ENCODE measurements at regions not wholly inside any gene's neighbourhood (a gene's known extent, or its start where the extent isn't known, plus 50 kb on each side); places are given as distances from the start of the nearest gene placed in this dataset.

- no peak overlapping the region for H3K27ac Mint-ChIP-seq
- TF ChIP-seq CTCF (IDR thresholded peaks at IDR 0.05) = no peak
- no peaks in the 10 kb centered on the region for H3K4me1 Mint-ChIP-seq (ENCODE audit: low read depth)
- H3K36me3 Mint-ChIP-seq (ENCODE audit: low read depth) = no peaks in the 10 kb centered on the region
- ATAC-seq (ENCODE audit: poor library complexity) = no peak
- no peaks in the 10 kb centered on the region for H3K27me3 Mint-ChIP-seq
- Histone ChIP-seq H3K27ac (ENCODE audit: low read depth in 1 of 2, low read length in 2 of 2) (no peak overlapping the region), H3K36me3 (ENCODE audit: insufficient read depth, low read length) (no peaks in the 10 kb centered on the region), H3K27me3 (ENCODE audit: control insufficient read depth in 1 of 2, insufficient read depth in 2 of 2, low read length in 2 of 2) (no peaks in the 10 kb centered on the region), H3K4me1 (ENCODE audit: insufficient read depth, low read length) (no peaks in the 10 kb centered on the region), H3K4me3 (ENCODE audit: low read length) (no peak overlapping the region), H3K9me3 (ENCODE audit: control insufficient read depth in 1 of 2, insufficient read depth in 1 of 2, low read length in 2 of 2) (peaks cover 0 to 4% of the 10 kb centered on the region in 2 experiments)
- no peak for DNase-seq
- H3K4me3 Mint-ChIP-seq = no peak overlapping the region
- CTCF ChIA-PET = no interaction called here
- intact Hi-C loops (cut with DNase I, micrococcal nuclease) = no loop called here
- POLR2A ChIA-PET = interaction anchor here (0.7 kb wide), 1 partner anchor 253 kb away, joined by 3 read pairs; no protein-coding TSS in a partner anchor
- H3K9me3 Mint-ChIP-seq = no peaks in the 10 kb centered on the region
These were observed 265.6 kb downstream of the PTEN start for GRCh38 chr10:88129013-88129412.

GRCh38 chr10:88130912-88131311 is 267.5 kb downstream of the PTEN start:
- no peak overlapping the region for H3K27ac Mint-ChIP-seq

GRCh38 chr10:88131511-88132139 is 268.2 kb downstream of the PTEN start:
- H3K4me1 Mint-ChIP-seq (ENCODE audit: low read depth) = no peaks in the 10 kb centered on the region
- H3K4me3 ChIP-seq (ENCODE audit: low read length) = no peak overlapping the region
- intact Hi-C loops (cut with DNase I, micrococcal nuclease) = no loop called here
- H3K36me3 ChIP-seq (ENCODE audit: insufficient read depth, low read length) = no peaks in the 10 kb centered on the region
- H3K4me1 ChIP-seq (ENCODE audit: insufficient read depth, low read length) = no peaks in the 10 kb centered on the region
- TF ChIP-seq CTCF (IDR thresholded peaks at IDR 0.05) = no peak
- no peaks in the 10 kb centered on the region for H3K27me3 ChIP-seq (ENCODE audit: control insufficient read depth in 1 of 2, insufficient read depth in 2 of 2, low read length in 2 of 2)
- no peaks in the 10 kb centered on the region for H3K36me3 Mint-ChIP-seq (ENCODE audit: low read depth)
- POLR2A ChIA-PET = no interaction called here
- H3K27ac ChIP-seq (ENCODE audit: low read depth in 1 of 2, low read length in 2 of 2) = no peak overlapping the region
- CTCF ChIA-PET = no interaction called here
- DNase-seq (no peak), ATAC-seq (ENCODE audit: poor library complexity) (no peak)
- no peaks in the 10 kb centered on the region for H3K27me3 Mint-ChIP-seq
- no peaks in the 10 kb centered on the region for H3K9me3 Mint-ChIP-seq
- no peak overlapping the region for H3K27ac Mint-ChIP-seq
- H3K4me3 Mint-ChIP-seq = no peak overlapping the region
- H3K9me3 ChIP-seq (ENCODE audit: control insufficient read depth in 1 of 2, insufficient read depth in 1 of 2, low read length in 2 of 2) = peaks cover 0 to 4% of the 10 kb centered on the region in 2 experiments

More at GRCh38 chr10:88130912-88131311, 267.5 kb downstream of the PTEN start:
- no peak for TF ChIP-seq CTCF (IDR thresholded peaks at IDR 0.05)
- Mint-ChIP-seq H3K36me3 (ENCODE audit: low read depth) (no peaks in the 10 kb centered on the region), H3K4me1 (ENCODE audit: low read depth) (no peaks in the 10 kb centered on the region), H3K4me3 (no peak overlapping the region), H3K9me3 (no peaks in the 10 kb centered on the region), H3K27me3 (no peaks in the 10 kb centered on the region)
- no peak for DNase-seq
- Histone ChIP-seq H3K4me3 (ENCODE audit: low read length) (no peak overlapping the region), H3K4me1 (ENCODE audit: insufficient read depth, low read length) (no peaks in the 10 kb centered on the region), H3K27ac (ENCODE audit: low read depth in 1 of 2, low read length in 2 of 2) (no peak overlapping the region), H3K27me3 (ENCODE audit: control insufficient read depth in 1 of 2, insufficient read depth in 2 of 2, low read length in 2 of 2) (no peaks in the 10 kb centered on the region), H3K36me3 (ENCODE audit: insufficient read depth, low read length) (no peaks in the 10 kb centered on the region), H3K9me3 (ENCODE audit: control insufficient read depth in 1 of 2, insufficient read depth in 1 of 2, low read length in 2 of 2) (peaks cover 0 to 4% of the 10 kb centered on the region in 2 experiments)
- CTCF ChIA-PET = no interaction called here
- POLR2A ChIA-PET = no interaction called here
- ATAC-seq (ENCODE audit: poor library complexity) = no peak
- intact Hi-C loops (cut with DNase I, micrococcal nuclease) = no loop called here
